SH-SY5Y (cell line): ENCODE measurements at regions not wholly inside any gene's neighbourhood (a gene's known extent, or its start where the extent isn't known, plus 50 kb on each side); places are given as distances from the start of the nearest gene placed in this dataset.

Experiments used
- GATA2 ChIP-seq: IDR thresholded peaks from 2 replicates; pipeline ENCODE4 v1.6.1; 2011; ENCODE audit warnings: mild to moderate bottlenecking, low read depth, low read length
- GATA3 ChIP-seq: IDR thresholded peaks from 2 replicates; pipeline ENCODE4 v1.6.1; 2011; ENCODE audit warnings: low read depth, mild to moderate bottlenecking, low read length, moderate library complexity

GRCh38 chr12:124713436-124714082 is 146.1 kb upstream of the NCOR2 start:
- TF ChIP-seq GATA3, result no peak

DNA sequence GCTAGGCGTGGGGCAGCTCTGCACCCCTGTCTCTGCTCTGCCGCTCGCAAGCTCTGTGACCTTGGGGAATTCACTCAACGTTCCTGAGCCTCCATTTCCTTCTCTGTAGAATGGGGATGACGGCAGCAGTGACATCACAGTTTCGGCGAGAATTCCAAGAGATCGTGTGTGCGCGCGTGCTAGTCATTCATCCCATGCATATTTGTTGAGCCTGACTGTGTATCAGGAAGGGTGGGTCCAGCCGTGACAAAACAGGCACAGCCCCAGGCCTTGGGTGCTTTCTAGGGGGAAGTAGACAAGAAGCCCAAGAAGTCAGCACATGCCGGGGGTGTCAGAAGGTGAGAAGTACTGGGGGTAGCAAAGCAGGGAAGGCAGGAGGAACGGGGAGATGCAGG is 145.6 kb upstream of the NCOR2 start:
- TF ChIP-seq GATA3 (no peak), GATA2 (no peak)

DNA sequence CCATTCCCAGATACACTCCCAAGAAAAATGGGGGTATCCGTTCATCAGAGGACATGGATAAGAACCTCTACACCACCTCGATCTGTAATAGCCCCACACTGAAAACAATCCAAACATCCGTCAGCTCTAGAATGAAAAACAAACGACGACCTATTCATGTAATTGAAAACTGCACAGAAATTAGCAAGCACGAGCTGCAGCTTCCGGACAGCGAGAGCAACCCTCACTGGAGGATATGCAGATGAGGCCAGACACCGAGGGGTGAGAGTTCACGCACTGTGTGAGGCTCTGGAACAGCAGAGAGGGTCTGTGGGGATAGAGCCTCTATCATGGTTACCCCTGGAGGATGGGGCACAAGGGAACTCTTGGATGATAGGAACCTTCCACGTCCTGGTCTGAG is 143.9 kb upstream of the NCOR2 start:
- TF ChIP-seq GATA2, result no peak
- no peak for TF ChIP-seq GATA3

GRCh38 chr12:124709722-124710687 is 142.6 kb upstream of the NCOR2 start:
- TF ChIP-seq GATA3 (no peak), GATA2 (no peak)

DNA sequence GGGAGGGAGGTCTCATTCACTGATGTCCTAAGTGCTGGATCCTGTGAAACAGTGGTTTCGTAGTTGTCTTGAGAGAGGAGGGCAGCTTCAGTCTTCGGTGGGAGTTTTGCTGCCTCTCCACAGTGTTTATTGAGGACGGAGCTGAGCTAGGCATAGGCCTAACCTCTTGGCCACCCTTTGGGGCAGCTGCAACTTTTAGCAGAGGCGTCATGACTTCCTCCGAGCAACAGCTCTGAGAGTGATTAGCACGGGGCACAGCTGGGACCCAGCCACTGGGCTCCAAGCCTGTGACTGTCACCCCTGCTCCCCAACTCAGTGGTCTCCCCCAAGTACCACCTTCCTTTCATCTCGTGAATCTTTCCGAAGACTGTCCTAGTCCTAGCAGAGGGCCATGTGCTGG is 139.9 kb upstream of the NCOR2 start:
- no peak for TF ChIP-seq GATA2
- no peak for TF ChIP-seq GATA3

DNA sequence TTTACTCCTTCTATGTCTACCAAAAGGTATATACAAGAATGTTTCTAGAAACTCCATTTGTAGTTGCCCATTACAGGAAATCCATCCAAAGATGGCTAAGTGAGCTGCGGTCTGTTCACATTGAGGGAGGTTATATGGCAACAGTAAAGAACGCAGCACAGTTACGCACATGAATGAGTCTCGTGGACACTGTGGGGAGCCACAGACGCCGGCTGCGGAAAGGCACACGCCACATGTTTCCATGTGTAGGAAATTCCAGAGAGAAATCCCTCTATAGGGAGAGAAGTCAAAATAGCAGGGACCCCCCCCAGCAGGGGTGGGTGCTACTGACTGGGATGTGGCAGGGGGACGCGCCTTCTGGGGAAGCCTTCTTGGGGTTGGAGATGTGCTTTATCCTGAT is 139.0 kb upstream of the NCOR2 start:
- TF ChIP-seq GATA3 (no peak), GATA2 (no peak)

DNA sequence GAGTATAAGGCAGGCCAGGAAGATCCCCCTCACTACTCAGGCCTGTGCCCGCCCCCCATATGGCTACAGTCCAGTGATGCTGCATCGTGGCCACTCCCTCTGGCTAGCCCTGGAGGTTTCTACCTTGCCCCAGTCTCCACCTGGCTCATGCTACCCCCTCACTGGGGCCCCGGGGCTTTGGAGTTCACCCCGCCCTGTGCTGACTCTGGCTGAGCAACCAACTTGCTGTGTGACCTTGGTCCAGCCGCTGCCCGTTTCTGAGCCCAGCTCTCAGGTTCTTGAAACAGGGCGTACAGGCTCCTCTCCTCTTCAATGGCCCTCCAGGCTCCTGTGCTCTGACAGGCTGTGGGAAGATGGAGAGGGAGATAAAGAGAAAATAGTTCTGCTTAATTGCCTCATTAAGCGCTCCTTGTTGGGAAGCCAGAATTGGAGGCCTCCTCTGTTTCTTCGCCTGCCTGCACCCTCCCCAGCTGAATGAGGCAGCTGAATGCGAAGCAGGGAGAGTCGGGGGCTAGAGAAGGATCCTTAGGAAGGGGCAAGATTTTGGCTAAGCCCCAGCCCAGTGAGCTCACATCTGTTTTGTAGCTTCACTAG is 138.2 kb upstream of the NCOR2 start:
- TF ChIP-seq GATA3 (no peak), GATA2 (peak; percentile 72)

GRCh38 chr12:124704619-124705018 is 137.2 kb upstream of the NCOR2 start:
- no peak for TF ChIP-seq GATA3
- TF ChIP-seq GATA2, result no peak

DNA sequence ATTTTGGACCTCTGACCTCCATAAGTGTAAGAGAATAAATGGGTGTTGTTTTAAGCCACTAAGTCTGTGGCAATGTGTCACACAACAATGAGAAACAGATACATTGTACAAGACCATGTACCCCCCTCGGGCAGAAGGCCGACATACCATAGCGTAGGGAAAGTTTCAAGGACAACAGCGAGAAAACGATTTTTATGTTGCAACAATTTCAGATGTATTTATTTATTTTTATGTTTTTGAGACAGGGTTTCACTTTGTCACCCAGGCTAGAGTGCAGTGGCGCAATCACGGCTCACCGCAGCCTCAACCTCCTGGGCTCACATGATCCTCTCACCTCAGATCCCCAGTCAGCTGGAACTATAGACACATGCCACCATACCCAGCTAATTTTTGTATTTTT is 136.4 kb upstream of the NCOR2 start:
- TF ChIP-seq GATA3, result no peak

DNA sequence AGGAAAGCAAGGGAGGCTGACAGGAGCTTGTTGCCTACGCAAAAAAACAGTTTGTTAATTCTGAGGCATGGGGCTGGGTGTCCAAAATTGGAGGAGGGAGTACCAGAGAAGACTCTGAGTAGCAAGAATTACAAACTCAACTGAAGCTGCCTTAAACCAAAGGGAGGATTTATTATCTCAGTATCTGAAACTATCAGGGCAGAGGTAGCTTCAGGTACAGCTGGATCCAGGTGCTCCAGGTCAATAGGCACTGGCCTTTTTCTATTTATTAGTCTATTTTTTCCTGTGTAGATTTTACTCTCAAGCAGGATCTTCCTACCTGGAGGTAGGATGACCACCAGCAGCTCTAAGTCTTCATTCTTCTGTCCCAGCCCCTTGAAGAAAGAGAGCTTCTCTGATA is 135.3 kb upstream of the NCOR2 start:
- no peak for TF ChIP-seq GATA3

- TF ChIP-seq GATA2 (no peak), GATA3 (no peak)
Observed at GRCh38 chr12:124700810-124701592, 133.6 kb upstream of the NCOR2 start.

DNA sequence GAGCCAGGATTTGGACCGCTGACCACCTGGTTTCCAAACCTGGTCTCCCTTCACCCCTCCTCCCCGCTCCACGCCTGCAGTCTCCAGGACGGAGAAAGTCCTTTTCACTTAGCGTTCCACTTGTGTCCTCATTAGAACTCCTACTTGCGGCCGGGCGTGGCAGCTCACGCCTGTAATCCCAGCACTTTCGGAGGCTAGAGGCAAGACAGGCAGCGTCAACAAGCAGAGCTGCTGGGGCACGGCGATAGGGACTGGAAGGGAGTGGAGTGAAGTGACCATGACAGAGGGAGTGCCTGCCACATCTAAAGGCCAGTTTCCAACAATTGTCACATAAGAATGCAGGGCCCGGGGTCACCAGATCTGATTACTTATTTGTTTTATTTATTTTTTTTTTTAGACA is 132.5 kb upstream of the NCOR2 start:
- TF ChIP-seq GATA2 (no peak), GATA3 (no peak)

DNA sequence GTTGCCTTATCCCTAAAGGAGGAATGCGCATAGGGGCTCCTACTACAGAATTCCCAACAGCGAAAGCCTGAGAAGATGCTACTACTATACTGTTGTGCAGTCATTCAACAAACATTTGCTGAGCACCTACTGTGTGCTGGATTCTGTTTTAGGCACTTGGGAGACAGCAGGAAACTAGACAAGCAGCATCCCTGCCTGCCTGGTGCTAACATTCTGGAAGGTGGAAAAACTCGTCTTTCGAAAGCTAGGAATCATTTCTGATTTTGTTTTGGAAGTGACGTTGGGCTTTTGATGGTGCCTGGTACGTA is 131.5 kb upstream of the NCOR2 start:
- no peak for TF ChIP-seq GATA3
- TF ChIP-seq GATA2, result no peak

DNA sequence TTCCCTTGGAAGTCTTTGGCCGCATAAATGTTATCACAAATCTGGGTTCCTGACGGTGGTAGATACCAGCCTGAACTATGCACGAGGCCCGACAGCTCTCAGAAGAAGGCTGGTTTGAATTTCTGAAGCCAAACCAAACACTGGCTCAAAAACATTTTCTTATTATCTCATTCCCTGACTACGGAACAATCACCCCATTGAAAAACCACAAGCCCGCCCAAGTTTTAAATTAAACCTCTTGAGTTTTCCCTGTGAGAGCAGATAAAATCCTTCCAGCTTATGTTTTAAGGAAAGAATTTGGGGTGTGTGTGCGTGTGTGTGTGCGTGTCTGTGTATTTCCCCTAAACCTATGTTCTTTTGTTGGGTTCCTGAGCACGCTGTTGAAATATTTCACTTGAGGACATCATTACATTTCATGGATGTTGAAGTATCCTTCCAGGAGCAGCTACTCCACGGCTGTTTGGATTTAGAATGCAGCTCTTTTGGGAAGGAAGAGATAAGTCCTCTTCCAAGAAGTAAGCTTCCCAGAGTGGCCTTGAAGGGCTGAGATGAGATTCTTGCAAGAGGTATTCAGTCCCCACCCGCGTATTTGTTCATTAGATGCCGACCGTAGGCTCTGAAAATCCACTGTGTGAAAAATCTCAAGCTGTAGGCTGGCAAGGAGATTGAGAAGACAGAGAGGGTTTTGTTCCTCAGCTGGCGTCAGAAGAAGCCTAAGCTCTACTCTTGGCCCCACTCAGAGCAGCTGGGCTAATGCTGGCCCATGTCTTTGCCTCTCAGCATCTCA is 131.0 kb upstream of the NCOR2 start:
- TF ChIP-seq GATA2 (no peak), GATA3 (no peak)
